Activated CD8-positive, alpha-beta memory T cell treated with anti-CD3 and anti-CD28 coated beads, Interleukin-2, amount 50 U/mL, for 1 hour (primary cell): ENCODE measurements at regions not wholly inside any gene's neighbourhood (a gene's known extent, or its start where the extent isn't known, plus 50 kb on each side); places are given as distances from the start of the nearest gene placed in this dataset.

ENCODE experiments used
- DNase-seq: peaks from one replicate; pipeline ENCODE4 v3.0.0-alpha.2; 2020; ENCODE audit errors: extremely low read depth

GRCh38 chr1:114342376-114342775 is 168.6 kb downstream of the TRIM33 start:
- no peak for DNase-seq

DNA sequence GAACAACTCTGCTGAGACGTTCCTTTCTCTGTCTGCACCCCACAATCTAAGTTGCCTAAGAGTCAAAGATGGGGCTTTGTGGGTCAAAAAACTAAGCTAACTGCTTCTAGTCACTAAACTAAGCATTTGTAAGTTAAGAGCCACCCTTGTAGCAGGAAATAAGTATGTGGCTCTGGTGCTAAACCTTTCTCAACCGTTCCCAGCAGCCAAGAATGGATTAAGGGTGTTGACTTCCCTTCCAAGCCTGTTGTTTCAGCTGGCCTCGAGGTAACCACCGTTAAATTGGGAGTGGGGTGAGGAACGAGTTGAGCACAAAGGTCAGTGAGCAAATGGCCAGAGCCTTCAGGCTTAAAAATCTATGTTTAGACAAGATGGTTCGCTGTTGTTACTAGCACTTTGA is 169.1 kb downstream of the TRIM33 start:
- DNase-seq: no peak

DNA sequence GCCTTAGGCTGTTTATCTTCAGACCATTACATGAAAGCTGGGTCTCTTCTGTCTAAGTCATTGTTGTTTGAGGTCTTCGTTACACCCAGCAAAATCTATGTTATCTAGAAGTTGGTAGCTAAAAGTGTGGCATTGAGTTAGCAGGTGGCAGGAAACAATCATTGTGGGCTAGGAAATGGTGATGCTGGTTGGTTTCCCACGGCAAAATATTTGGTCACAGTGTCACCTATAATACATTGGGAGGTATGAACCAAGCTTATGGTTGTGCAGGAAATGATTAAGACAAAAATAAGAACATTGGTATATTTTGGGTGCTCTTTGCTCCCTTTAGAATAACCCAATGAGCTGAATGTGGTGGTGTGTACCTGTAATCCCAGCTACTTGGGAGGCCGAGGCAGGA is 169.7 kb downstream of the TRIM33 start:
- no peak for DNase-seq

- DNase-seq: no peak
These were observed 170.1 kb downstream of the TRIM33 start for GRCh38 chr1:114340892-114341291.

GRCh38 chr1:114339379-114339778 is 171.6 kb downstream of the TRIM33 start:
- no peak for DNase-seq

- DNase-seq: no peak
These were observed 172.7 kb downstream of the TRIM33 start for GRCh38 chr1:114338191-114338890.

DNA sequence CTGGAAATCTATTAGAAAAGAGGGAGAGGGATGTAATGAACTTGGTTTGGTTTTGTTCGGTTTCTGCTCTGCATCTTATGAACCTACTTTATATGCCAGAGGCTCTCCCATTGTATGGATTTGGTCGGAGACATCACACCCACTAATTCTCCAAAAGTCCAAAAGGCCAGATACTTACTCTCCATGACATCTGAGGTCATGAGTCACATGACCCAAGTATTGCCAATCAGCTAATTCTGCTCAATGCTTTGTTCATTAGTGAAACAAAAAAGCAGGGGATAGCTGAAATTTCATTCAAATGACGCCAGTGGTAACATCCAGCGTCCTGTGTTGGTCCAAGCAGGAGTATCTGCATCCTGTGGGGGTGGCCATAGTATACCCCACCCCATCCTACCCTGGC is 173.6 kb downstream of the TRIM33 start:
- no peak for DNase-seq

DNA sequence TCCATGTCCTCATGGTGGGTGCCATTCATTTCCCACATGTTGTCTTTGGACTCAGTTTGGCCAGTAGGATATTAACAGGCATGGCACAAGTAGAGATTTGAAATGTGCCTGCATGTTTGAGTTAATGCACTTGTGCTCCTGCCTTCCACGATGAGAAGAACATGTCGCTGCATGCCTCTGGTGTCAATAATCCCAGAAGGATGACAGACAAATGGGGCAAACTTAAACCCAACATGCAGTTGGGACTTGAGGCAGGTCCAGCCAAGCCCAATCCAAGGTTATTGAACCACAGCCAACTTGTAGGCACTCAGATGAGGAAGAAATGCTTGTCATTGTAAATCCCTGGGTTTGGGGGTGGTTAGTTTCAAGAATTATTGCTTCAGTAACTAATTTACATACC is 174.6 kb downstream of the TRIM33 start:
- no peak for DNase-seq

GRCh38 chr1:114335273-114335672 is 175.7 kb downstream of the TRIM33 start:
- no peak for DNase-seq

DNA sequence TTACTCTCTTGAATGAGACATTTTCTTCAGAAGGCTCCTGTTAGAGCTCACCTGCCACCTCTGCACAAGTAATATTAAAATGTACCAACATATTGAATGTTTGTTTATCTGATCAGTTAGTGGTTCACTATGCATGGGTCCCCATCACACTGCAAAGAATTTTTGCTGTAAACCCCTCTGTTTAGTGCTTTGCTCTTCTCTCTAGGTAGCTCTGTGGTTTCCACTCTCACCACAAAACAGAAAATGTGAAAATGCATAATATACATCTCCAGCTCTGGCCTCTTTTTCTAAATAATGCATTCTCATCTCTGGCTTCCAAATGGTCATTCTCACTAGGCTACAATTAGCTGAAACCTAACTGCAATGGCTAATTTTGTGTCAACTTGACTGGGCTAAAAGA is 176.7 kb downstream of the TRIM33 start:
- no peak for DNase-seq

GRCh38 chr1:114333690-114334089 is 177.3 kb downstream of the TRIM33 start:
- no peak for DNase-seq

GRCh38 chr1:114331936-114332335 is 178.3 kb upstream of the SYT6 start:
- no peak for DNase-seq

- no peak for DNase-seq
These were observed 176.8 kb upstream of the SYT6 start for GRCh38 chr1:114330451-114330983.

DNA sequence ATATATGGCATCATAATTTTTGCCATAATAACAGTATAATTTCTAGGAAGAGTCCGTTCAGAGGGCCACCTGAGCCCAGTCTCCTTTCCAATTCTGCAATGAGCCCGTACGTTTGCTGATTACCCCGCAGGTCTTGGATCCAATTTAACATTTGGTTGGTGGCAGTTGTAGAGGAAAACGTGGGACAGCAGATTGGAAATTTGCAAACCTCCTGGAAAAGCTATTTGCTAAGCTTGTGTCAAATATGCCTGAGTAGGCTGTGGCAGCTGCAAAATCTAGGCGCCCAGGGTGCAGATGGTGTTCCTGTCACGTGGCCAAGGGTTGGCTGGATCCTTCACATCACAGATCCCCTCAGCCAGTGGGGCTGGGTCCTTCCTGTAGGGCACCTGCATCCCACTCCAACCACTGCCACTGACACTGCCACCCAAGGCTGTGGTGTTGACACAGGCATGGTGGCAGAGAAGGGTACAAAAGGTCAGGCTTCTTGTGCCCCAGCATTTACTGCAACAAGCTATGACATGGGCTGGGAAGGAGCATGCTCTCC is 174.8 kb upstream of the SYT6 start:
- DNase-seq: no peak

- no peak for DNase-seq
These were observed 170.9 kb upstream of the SYT6 start for GRCh38 chr1:114324662-114324965.

DNA sequence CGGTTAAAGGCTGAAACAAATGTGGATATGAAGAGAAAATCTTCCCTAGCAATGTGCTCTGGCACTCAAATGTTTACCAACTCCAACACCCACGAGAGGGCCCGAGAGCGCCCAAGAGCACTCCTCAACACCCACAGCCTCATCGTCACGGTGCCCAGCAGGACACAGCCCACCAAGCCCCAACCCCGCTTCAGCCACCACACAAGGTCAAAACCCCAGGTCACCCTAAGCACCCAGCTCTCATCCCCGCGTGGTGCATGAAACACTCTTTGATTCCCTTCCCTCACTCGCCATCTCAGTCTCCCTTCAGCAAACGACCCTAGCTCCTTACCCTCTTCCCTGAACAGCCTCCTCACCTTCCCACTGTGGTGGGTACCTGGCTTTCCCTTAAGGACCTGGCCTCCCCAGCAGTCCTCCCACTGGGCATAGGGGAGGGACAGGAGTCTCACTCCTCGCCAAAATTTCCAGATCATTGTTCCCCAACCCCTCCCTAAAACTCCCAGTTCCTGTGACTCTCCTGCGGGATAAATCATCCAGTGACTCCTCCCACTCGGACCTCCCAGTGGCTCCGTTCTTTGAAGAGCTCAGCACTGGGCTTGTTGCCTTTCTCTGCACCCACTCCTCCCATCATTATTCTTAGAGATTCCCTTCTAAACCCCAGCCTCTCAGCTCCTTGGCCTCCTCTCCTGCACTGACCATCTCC is 170.4 kb upstream of the SYT6 start:
- no peak for DNase-seq

GRCh38 chr1:114322734-114323133 is 169.1 kb upstream of the SYT6 start:
- no peak for DNase-seq

DNA sequence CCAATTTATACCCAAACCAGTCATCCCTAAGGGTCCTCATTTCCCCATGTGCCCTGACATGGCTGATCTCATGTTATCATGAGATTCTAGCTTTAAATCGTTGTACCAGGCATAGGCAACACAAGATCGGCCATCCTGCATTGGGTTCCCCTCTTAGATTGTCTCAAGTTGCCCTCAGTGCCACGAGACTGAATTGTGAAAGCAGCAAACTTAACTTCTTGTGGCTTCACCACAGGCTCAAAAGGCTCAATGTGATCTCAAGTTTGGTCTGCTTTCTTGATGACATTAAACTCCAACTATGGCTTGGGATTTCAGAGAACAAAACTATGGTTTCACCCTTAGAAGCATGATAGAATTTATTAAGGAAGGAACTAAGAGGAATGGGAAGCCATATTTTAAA is 168.5 kb upstream of the SYT6 start:
- no peak for DNase-seq

DNA sequence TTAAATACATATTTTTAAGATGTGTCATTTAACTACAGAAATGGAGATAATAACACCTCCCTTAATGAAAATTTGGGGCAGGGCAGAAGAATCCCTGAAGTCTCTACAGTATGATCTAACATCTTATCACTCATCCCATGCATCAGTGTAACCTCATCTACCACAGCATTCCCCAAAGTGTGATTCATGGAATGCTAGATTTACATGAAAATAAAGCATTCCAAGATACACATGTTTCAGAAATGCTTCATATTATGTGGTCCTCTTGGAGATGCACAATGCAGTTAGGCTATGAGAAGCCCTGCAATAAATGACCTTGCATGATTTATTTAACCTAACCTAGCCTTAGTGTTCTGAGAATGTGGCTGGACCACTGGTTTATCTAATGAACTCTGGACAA is 166.9 kb upstream of the SYT6 start:
- DNase-seq: no peak

DNA sequence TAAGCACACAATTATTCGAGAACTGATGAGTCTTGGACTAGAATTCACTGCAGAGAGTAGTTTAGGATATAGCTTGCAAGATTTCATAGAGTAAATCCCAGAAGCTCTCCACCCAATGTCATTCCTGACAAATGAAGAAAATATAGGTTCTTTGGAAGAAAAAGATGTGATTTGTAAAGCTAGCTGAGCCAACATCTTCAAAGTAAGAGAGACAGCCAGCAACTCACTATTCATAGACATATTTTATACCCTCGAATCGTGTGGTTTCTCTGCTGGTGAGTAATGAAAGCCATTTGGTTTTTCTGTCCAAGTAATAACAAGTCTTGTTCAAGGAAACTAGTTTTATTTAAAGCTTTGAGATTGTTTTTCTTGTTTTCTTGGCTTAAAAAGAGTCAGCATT is 165.7 kb upstream of the SYT6 start:
- no peak for DNase-seq

DNA sequence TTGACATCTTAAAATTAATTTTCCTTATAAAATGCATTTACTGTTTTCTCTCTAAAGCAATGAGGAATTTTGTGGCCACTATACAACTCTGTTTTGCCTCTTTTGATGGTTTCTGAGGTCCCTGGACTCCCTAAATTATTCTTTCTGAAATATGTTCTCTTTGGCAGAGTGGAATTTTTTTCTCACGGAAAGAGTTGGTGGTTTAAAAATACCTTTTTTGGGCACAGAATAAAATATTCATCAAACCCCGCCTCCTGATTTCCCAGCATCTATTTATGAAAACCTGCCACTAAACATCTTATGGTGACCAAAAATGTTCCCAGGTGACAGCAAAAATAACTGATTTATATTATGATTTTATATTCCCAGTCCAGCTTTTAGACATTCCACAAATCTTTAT is 165.3 kb upstream of the SYT6 start:
- DNase-seq: no peak

GRCh38 chr1:114316204-114316603 is 162.5 kb upstream of the SYT6 start:
- no peak for DNase-seq

- no peak for DNase-seq
These were observed 162.0 kb upstream of the SYT6 start for GRCh38 chr1:114315631-114316030.
